ENCODE measurements at regions not wholly inside any gene's neighbourhood (a gene's known extent, or its start where the extent isn't known, plus 50 kb on each side); places are given as distances from the start of the nearest gene placed in this dataset.

GRCh38 chr3:64859625-64860535 lies 172.1 kb upstream of the ADAMTS9 start:
- Histone ChIP-seq H3K27ac (replicated peaks in 1 of 4) (no peak overlapping the region), H3K36me3 (peaks cover 0 to 4% (median 0%) of the 10 kb centered on the region in 4 donors), H3K4me1 (no peaks in the 10 kb centered on the region), H3K4me3 (no peak overlapping the region), H3K27me3 (no peaks in the 10 kb centered on the region), H3K9me3 (no peaks in the 10 kb centered on the region)
- DNase-seq (ENCODE audit: extremely low spot score), result no peak
- intact Hi-C loops (cut with DNase I), result no loop called here
- no peak for TF ChIP-seq EP300 (IDR thresholded peaks at IDR 0.05)
- TF ChIP-seq POLR2A (IDR thresholded peaks at IDR 0.05; ENCODE audit: low read depth), result no peak
- TF ChIP-seq CTCF (IDR thresholded peaks at IDR 0.05), result no peak
- no peak for TF ChIP-seq POLR2AphosphoS5 (IDR thresholded peaks at IDR 0.05)
- WGBS, result 83% methylated on average over 6 of the region's 6 CpGs

GRCh38 chr3:64856977-64857516 lies 169.2 kb upstream of the ADAMTS9 start:
- DNase-seq (ENCODE audit: extremely low spot score), result no peak
- intact Hi-C loops (cut with DNase I), result no loop called here
- no peaks in the 10 kb centered on the region for H3K9me3 ChIP-seq
- H3K27me3 ChIP-seq, result no peaks in the 10 kb centered on the region
- H3K27ac ChIP-seq (replicated peaks in 1 of 4), result no peak overlapping the region
- H3K36me3 ChIP-seq, result no peaks in the 10 kb centered on the region
- H3K4me1 ChIP-seq, result no peaks in the 10 kb centered on the region
- WGBS, result 91% methylated on average over 3 of the region's 3 CpGs
- TF ChIP-seq CTCF (IDR thresholded peaks at IDR 0.05), result no peak
- no peak for TF ChIP-seq POLR2A (IDR thresholded peaks at IDR 0.05; ENCODE audit: low read depth)
- TF ChIP-seq EP300 (IDR thresholded peaks at IDR 0.05), result no peak
- no peak for TF ChIP-seq POLR2AphosphoS5 (IDR thresholded peaks at IDR 0.05)
- no peak overlapping the region for H3K4me3 ChIP-seq

- DNase-seq (ENCODE audit: extremely low spot score), result no peak
- no peak overlapping the region for H3K4me3 ChIP-seq
- H3K36me3 ChIP-seq, result no peaks in the 10 kb centered on the region
- no peak for TF ChIP-seq EP300 (IDR thresholded peaks at IDR 0.05)
- no peak for TF ChIP-seq CTCF (IDR thresholded peaks at IDR 0.05)
- no peak for TF ChIP-seq POLR2AphosphoS5 (IDR thresholded peaks at IDR 0.05)
- TF ChIP-seq POLR2A (IDR thresholded peaks at IDR 0.05; ENCODE audit: low read depth), result no peak
- no peak overlapping the region for H3K27ac ChIP-seq (replicated peaks in 1 of 4)
- intact Hi-C loops (cut with DNase I), result no loop called here
- H3K27me3 ChIP-seq, result no peaks in the 10 kb centered on the region
- no peaks in the 10 kb centered on the region for H3K4me1 ChIP-seq
- WGBS, result 92% methylated on average over 1 of the region's 1 CpG
- no peaks in the 10 kb centered on the region for H3K9me3 ChIP-seq
Measured at GRCh38 chr3:64856106-64856505, 168.3 kb upstream of the ADAMTS9 start.

DNA sequence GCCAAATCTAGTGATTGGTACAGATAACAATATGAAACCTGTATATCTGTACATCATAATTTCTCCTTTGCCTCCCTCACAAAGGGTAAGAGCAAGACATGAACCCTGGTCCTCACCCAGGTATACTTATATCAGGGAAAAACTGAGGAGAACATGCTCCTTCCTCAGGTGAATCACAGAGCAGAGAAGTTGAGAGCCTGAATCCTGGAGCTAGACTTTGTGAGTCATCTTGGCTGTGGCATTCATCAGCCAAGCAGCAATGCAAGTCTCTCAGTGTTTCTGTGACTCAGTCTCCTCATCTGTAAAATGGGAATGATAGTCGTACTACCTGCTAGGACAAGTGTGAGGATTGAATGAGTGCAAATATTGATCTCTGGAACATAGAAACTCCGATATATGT lies 165.7 kb upstream of the ADAMTS9 start:
- Histone ChIP-seq H3K27ac (replicated peaks in 1 of 4) (no peak overlapping the region), H3K36me3 (no peaks in the 10 kb centered on the region), H3K4me3 (no peak overlapping the region), H3K9me3 (no peaks in the 10 kb centered on the region), H3K27me3 (no peaks in the 10 kb centered on the region), H3K4me1 (peaks cover 0 to 7% (median 3%) of the 10 kb centered on the region in 4 donors)
- no peak for TF ChIP-seq POLR2A (IDR thresholded peaks at IDR 0.05; ENCODE audit: low read depth)
- TF ChIP-seq EP300 (IDR thresholded peaks at IDR 0.05), result no peak
- no peak for TF ChIP-seq POLR2AphosphoS5 (IDR thresholded peaks at IDR 0.05)
- TF ChIP-seq CTCF (IDR thresholded peaks at IDR 0.05), result no peak
- intact Hi-C loops (cut with DNase I), result no loop called here
- WGBS, result 94% methylated on average over 2 of the region's 2 CpGs
- no peak for DNase-seq (ENCODE audit: extremely low spot score)
